GM21381 (cell line): ENCODE measurements at regions not wholly inside any gene's neighbourhood (a gene's known extent, or its start where the extent isn't known, plus 50 kb on each side); places are given as distances from the start of the nearest gene placed in this dataset.

ENCODE experiments used
- ATAC-seq: cut with Tn5 transposase; IDR thresholded peaks from one replicate; pipeline ENCODE4 v1.9.1; 2021; ENCODE audit warnings: mild to moderate bottlenecking, moderate library complexity; ENCODE audit not compliant: unreplicated experiment

- no peak for ATAC-seq
Observed at GRCh38 chr3:168187233-168187632, 91.5 kb upstream of the GOLIM4 start.

- ATAC-seq = no peak
Observed at GRCh38 chr3:168186293-168186983, 90.7 kb upstream of the GOLIM4 start.

DNA sequence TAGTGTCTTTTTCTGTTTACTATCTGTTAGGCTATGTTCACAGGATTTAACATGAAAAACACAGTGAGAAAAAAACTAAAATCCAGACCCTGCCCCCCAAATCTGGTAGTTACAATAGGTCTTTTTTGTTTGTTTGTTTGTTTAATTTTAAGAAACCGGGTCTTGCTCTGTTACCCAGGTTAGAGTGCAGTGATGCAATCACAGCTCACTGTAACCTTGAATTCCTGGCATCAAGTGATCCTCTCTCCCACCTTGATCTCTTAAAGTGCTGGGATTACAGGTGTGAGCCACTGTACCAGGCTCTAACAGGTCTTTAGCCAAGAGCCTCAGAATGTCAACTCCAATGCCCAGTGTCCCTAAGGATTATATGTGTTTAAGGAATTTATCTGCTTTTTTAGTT, 88.0 kb upstream of the GOLIM4 start:
- ATAC-seq = no peak

- no peak for ATAC-seq
Observed at GRCh38 chr3:168168743-168169142, 73.0 kb upstream of the GOLIM4 start.

DNA sequence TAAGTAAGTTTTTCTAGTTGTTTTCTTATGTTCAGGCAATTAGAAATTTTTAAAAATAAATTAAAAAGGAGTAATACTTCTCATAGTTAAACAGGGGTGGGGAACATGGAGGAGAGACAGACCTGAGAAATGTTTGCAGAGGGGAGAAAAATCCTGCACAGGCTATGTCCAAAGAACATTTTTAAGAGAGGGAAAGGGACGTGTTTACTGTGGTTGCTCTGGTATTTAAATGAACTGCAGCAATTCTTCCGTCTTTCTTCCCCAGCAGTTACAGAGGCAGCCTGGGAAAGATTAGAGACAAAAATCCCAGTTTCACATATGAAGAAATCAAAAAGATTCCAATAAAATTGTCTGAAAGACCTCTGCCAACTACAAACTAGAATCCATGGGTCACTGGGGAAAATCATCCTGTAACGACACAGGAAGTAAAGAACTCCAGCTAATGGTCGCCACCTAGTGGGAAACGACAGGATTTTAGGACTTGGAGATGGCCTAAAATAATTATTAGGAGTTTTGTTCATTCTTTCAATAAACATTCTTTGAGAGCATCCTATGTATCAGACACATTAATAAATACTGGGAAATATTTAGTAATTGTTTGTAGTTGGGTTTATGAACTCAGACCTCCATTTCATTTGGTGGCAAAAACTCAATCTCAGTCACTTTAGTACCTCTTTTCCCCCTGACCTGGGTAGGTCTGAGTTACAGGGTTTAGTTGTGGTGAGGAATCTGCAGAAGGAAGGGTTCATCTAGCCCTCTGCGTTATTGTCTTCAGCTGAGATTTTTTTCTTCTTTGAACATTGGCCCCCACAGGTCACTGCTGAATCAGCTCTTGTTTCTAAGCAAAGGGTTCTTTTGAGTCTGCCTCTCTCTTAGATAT, 69.9 kb upstream of the GOLIM4 start:
- peak; percentile 87 for ATAC-seq

DNA sequence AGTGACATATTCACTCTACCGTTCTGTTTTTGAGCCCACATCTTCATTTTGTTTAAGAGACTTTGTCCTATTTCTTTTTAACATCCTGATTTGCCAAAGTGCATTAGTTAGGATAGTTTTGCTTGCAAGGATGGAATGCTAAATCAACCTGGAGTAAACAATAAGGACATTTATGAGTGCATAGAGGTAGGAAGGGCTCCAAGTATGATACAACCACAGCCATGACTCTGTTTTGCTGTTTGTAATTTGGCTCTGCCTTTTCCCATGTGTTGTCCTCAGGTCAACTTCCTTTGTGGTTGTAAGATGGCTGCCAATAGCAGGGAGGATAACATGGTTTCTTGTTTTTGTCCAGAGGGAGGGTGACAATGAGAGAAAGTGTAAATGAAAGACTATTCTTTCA, 66.4 kb upstream of the GOLIM4 start:
- ATAC-seq = no peak

DNA sequence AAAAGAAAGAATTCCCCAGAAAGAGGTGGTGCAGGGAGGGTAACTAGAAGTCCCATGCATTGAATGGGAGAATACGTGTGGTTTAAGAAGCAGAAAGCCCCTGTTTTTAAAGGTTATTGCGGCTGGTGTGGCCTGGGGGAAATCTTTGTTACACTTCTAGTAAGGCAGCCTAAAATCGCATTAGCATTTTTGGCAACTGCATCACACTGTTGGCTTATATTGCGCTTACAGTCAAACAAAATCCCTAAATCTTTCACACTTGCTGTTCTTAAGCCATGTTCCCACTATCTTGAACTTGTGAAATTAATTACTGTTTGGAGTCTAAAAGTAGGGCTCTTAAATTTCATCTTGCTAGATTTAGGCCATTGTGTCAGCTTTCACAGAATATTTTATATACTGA, 66.0 kb upstream of the GOLIM4 start:
- ATAC-seq = no peak

DNA sequence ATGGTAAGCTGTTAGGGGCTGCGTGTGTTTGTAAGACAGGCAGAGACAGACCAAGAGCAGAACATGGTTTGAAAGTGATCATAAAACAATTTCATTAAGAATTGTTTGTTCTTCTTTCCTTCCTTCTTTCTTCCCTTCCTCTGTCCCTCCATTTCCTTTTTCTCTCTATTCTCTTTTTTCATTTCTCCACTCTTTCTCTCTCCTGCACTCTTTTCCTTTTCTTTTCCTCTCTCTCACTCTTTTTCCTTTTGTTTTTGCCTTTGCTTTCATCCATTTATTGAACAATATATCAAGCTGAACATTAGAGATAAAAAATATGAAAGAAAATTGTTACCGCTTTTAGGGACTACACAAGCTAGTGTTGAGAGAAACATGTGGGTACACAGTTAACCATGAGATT, 62.2 kb upstream of the GOLIM4 start:
- no peak for ATAC-seq

DNA sequence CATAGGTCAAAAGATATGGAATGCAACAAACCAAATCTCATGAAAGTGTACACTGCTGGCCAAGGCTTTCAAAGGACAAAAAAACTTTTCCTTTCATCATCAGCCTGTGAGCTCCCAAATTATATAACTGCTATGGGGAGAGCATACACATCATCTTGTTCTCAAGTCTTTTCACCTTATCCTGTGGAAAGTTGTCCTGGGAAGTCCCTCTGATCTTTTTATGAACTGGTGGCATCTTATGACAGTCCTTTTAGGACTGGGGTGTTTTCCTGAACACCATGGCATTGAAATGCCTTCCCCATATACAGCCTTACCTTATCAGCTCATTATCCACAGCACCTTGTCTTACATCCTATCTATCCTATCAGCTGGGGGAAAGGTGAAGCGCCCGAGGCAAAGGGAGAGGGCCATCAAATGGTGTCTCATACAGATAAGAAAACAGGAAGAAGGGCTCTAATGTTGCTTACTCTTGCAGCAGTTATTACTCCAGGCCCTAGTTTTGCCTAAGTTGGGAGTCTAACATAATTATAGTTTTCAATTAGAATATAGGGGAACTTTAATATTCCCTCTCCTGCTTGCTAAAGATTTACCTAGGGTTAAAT, 61.5 kb upstream of the GOLIM4 start:
- ATAC-seq = no peak

DNA sequence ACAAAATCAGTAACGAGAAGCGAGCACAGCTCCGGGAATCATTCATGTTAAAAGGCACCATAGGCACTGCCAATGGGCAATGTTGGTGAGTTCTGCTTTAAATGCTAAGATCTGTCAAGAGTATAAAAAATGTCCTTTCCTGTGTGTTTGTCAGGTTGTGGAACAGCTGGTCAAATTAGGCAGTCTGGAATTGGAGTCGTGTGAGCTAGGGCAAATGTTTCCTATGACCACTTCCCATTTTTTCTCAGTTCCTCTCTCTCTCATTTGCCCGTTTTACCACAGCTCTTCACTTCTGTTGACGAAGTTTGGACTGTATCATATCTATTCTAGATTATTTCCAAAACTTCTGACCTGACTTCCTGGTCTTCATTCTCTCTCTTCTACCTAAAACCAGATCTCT, 60.8 kb upstream of the GOLIM4 start:
- ATAC-seq = no peak

- ATAC-seq = no peak
Observed at GRCh38 chr3:168155303-168155702, 59.6 kb upstream of the GOLIM4 start.

- ATAC-seq = no peak
Observed at GRCh38 chr3:168154089-168154488, 58.4 kb upstream of the GOLIM4 start.

DNA sequence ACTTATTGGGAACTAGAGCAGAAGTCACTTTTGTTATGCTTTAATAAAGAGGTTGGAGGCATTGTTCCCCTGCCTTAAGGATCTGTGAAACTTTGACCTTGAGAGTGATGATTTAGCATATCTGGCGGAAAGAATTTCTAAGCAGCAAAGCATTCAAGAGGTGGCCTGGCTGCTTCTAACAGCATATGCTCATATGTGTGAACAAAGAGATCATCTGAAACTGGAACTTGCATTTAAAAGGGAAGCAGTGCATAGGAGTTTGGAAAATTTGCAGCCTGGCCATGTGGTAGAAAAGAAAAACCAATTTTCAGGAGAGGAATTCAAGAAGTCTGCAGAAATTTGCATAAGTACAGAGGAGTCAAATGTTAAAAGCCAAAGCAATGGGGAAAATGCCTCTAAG, 56.4 kb upstream of the GOLIM4 start:
- no peak for ATAC-seq
